Breast epithelium (tissue), 4 donors: ENCODE measurements at regions not wholly inside any gene's neighbourhood (a gene's known extent, or its start where the extent isn't known, plus 50 kb on each side); places are given as distances from the start of the nearest gene placed in this dataset.

Source experiments
- DNase-seq, 2 donors: peaks; one replicate each; pipeline ENCODE4 v3.0.0-alpha.2; 2019; ENCODE audit warnings: low spot score in 2 of 2
- H3K27ac ChIP-seq, 2 donors: fragments of 200-600 bp; sonication (generic) in 1 of 2; one replicate each; pipeline ENCODE4 v1.5.1; 2016 to 2019; ENCODE audit warnings: mild to moderate bottlenecking in 1 of 2
- H3K27me3 ChIP-seq, 2 donors: fragments of 200-600 bp; sonication (generic) in 1 of 2; one replicate each; pipeline versions ENCODE4 v1.5.1 to v1.6.0; 2017 to 2019; ENCODE audit warnings: control low read depth in 1 of 2, mild to moderate bottlenecking in 1 of 2
- H3K36me3 ChIP-seq: fragments of 200-600 bp; one replicate; pipeline ENCODE4 v1.5.1; 2019
- H3K4me1 ChIP-seq, 2 donors: fragments of 200-600 bp; sonication (generic); one replicate each; pipeline ENCODE4 v1.5.1; 2016 to 2019; ENCODE audit warnings: control low read depth in 1 of 2
- H3K4me3 ChIP-seq, 3 donors: fragments of 200-600 bp; sonication (generic); 1 replicate in 2 of 3; 2 replicates in 1 of 3; pipeline ENCODE4 v1.5.1; 2016 to 2019; ENCODE audit warnings: mild to moderate bottlenecking in 3 of 3, moderate library complexity in 2 of 3
- H3K9me3 ChIP-seq, 2 donors: fragments of 200-600 bp; sonication (generic) in 1 of 2; one replicate each; pipeline ENCODE4 v1.5.1; 2016 to 2019; ENCODE audit warnings: control low read depth in 1 of 2
- CTCF ChIP-seq, 3 donors: fragments of 450-650 bp; IDR thresholded peaks; one replicate each; pipeline ENCODE4 v1.5.1; 2016 to 2017; ENCODE audit warnings: antibody characterized with exemption in 3 of 3, mild to moderate bottlenecking in 3 of 3, moderate library complexity in 3 of 3
- POLR2A ChIP-seq: fragments of 450-650 bp; IDR thresholded peaks from one replicate; pipeline ENCODE4 v1.6.1; 2016; ENCODE audit warnings: antibody characterized with exemption, mild to moderate bottlenecking, moderate library complexity
- POLR2AphosphoS5 ChIP-seq, 3 donors: sonication (generic); formaldehyde crosslinking; IDR thresholded peaks; one replicate each; pipeline ENCODE4 v1.6.1; 2017; ENCODE audit warnings: antibody characterized with exemption in 3 of 3
- intact Hi-C: fragments of 100-400 bp; cut with DNase I; formaldehyde crosslinking; loops from one replicate; pipeline ENCODE4 v1.15.1; 2023; ENCODE audit warnings: low total_unique reads

- no peak overlapping the region for H3K27ac ChIP-seq
- intact Hi-C loops = no loop called here
These were observed 980.5 kb downstream of the TMEM121 start for GRCh38 chr14:106506881-106507305.

GRCh38 chr14:106507354-106507753, 981.0 kb downstream of the TMEM121 start:
- H3K27ac ChIP-seq = no peak overlapping the region
- H3K36me3 ChIP-seq = no peaks in the 10 kb centered on the region
- intact Hi-C loops = no loop called here
- peaks cover 0 to 17% of the 10 kb centered on the region in 2 donors for H3K27me3 ChIP-seq
- no peak for DNase-seq
- H3K9me3 ChIP-seq = no peaks in the 10 kb centered on the region
- H3K4me3 ChIP-seq = no peak overlapping the region
- no peaks in the 10 kb centered on the region for H3K4me1 ChIP-seq
- TF ChIP-seq POLR2AphosphoS5 (IDR thresholded peaks at IDR 0.05) (no peak), CTCF (IDR thresholded peaks at IDR 0.05) (no peak), POLR2A (no peak)

More at GRCh38 chr14:106506881-106507305, 980.5 kb downstream of the TMEM121 start:
- DNase-seq = no peak
- H3K27me3 ChIP-seq = peaks cover 0 to 17% of the 10 kb centered on the region in 2 donors
- no peaks in the 10 kb centered on the region for H3K36me3 ChIP-seq
- TF ChIP-seq CTCF (IDR thresholded peaks at IDR 0.05) (no peak), POLR2A (no peak), POLR2AphosphoS5 (IDR thresholded peaks at IDR 0.05) (no peak)
- no peak overlapping the region for H3K4me3 ChIP-seq
- H3K9me3 ChIP-seq = no peaks in the 10 kb centered on the region
- no peaks in the 10 kb centered on the region for H3K4me1 ChIP-seq

GRCh38 chr14:106508216-106508615, 981.8 kb downstream of the TMEM121 start:
- peaks cover 0 to 17% of the 10 kb centered on the region in 2 donors for H3K27me3 ChIP-seq
- H3K9me3 ChIP-seq = no peaks in the 10 kb centered on the region
- no peaks in the 10 kb centered on the region for H3K4me1 ChIP-seq
- intact Hi-C loops = no loop called here
- no peak overlapping the region for H3K27ac ChIP-seq
- H3K36me3 ChIP-seq = no peaks in the 10 kb centered on the region
- DNase-seq = no peak
- H3K4me3 ChIP-seq = no peak overlapping the region
- TF ChIP-seq POLR2A (no peak), CTCF (IDR thresholded peaks at IDR 0.05) (no peak), POLR2AphosphoS5 (IDR thresholded peaks at IDR 0.05) (no peak)

GRCh38 chr14:106509176-106509575, 982.8 kb downstream of the TMEM121 start:
- peaks cover 0 to 17% of the 10 kb centered on the region in 2 donors for H3K27me3 ChIP-seq
- no peak overlapping the region for H3K4me3 ChIP-seq
- H3K36me3 ChIP-seq = no peaks in the 10 kb centered on the region
- H3K9me3 ChIP-seq = no peaks in the 10 kb centered on the region
- intact Hi-C loops = no loop called here
- TF ChIP-seq POLR2A (no peak), POLR2AphosphoS5 (IDR thresholded peaks at IDR 0.05) (no peak), CTCF (IDR thresholded peaks at IDR 0.05) (no peak)
- no peak overlapping the region for H3K27ac ChIP-seq
- no peaks in the 10 kb centered on the region for H3K4me1 ChIP-seq
- no peak for DNase-seq

GRCh38 chr14:106509807-106510206, 983.4 kb downstream of the TMEM121 start:
- H3K36me3 ChIP-seq = no peaks in the 10 kb centered on the region
- peaks cover 0 to 17% of the 10 kb centered on the region in 2 donors for H3K27me3 ChIP-seq
- no peak overlapping the region for H3K4me3 ChIP-seq
- H3K4me1 ChIP-seq = no peaks in the 10 kb centered on the region
- intact Hi-C loops = no loop called here
- H3K9me3 ChIP-seq = no peaks in the 10 kb centered on the region
- H3K27ac ChIP-seq = no peak overlapping the region
- TF ChIP-seq CTCF (IDR thresholded peaks at IDR 0.05) (no peak), POLR2AphosphoS5 (IDR thresholded peaks at IDR 0.05) (no peak), POLR2A (no peak)
- no peak for DNase-seq
